Activated CD4-positive, alpha-beta T cell treated with anti-CD3 and anti-CD28 coated beads, Interleukin-2, amount 50 U/mL, for 16 hours (primary cell): ENCODE measurements at regions not wholly inside any gene's neighbourhood (a gene's known extent, or its start where the extent isn't known, plus 50 kb on each side); places are given as distances from the start of the nearest gene placed in this dataset.

Experiments
- DNase-seq: peaks from one replicate; pipeline ENCODE4 v3.0.0-alpha.2; 2020

GRCh38 chr7:148950806-148951205, 66.7 kb upstream of the EZH2 start:
- DNase-seq: no peak

- no peak for DNase-seq
These were observed 61.1 kb upstream of the EZH2 start for GRCh38 chr7:148944935-148945934.

- peak; percentile 82 for DNase-seq
These were observed 57.6 kb upstream of the EZH2 start for GRCh38 chr7:148941598-148942275.

GRCh38 chr7:148940702-148941597, 56.9 kb upstream of the EZH2 start:
- peak; percentile 86 for DNase-seq

DNA sequence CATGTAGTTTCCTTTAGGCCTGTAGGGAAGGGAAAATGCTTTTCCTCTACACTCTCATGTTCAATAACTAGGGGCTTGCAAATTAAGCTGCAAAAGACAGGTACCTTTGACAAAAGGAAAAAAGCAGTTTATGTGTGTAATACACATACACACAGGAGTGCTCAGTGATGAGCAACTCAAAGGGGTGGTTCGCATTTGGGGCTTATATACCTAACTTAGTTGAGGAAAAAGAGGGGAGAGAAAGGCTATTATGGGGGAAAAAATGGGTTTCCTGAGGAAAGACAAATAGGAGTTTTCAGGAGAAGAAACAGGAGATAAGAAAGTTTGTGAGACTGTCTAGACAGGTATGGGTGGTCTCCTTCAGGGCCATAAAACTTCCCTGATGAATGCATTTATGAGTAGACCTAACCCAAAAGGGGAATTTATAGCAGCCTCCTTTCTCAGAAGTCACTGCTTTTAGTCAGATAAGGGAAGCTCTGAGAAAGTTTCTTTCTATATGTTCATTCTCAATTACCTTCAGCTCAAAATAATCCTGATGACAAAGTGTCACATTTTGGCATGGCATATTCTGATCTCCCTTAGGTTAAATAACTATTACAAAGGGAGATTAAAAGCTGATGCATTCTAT, 55.2 kb upstream of the EZH2 start:
- peak; percentile 60 for DNase-seq

DNA sequence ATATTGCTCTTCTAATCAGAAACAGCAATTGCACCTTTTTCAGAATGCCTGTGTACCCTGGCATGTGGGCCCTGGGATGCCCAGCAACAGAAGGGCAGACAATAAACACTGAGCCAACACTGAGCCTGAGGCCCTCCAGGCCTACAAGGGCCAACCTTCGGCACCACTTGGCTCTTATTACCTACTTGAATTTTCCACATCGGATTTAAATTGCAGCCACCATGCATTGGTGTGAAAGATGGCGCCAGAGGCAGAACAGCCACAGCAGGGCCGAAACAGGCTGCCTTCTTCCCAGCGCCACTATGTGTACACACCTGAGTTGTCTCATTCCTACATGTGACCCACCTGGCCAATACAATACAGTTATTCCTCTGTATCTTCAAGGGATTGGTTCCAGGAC, 51.4 kb upstream of the EZH2 start:
- DNase-seq: no peak
